IMR-90 (cell line): ENCODE measurements at regions not wholly inside any gene's neighbourhood (a gene's known extent, or its start where the extent isn't known, plus 50 kb on each side); places are given as distances from the start of the nearest gene placed in this dataset.
A peak's percentile ranks its signal among the peaks of the same experiment; 100 is the strongest.

ENCODE experiments used
- ATAC-seq: fragments of 200-7000 bp; cut with Tn5 transposase; 2 replicates; pipeline ENCODE4 v1.9.1; 2020; ENCODE audit warnings: low read depth, mild to moderate bottlenecking, moderate library complexity
- BruUV-seq: library from RNA; stranded (reverse); fragments of 400-500 nt; replicated peaks from 2 replicates; lab custom pipeline; 2021; lab: Mats Ljungman, UMichigan
- CTCF ChIA-PET: fragments of 300-600 bp; formaldehyde crosslinking; extraction: SDS; loops from one replicate; lab custom pipeline; 2021; ENCODE audit warnings: antibody characterized with exemption; lab: Yijun Ruan, JAX
- POLR2A ChIA-PET: fragments of 300-600 bp; sonication (Branson Sonifier 250); formaldehyde crosslinking; loops from one replicate; lab custom pipeline; 2022; ENCODE audit warnings: antibody characterized with exemption; ENCODE audit not compliant: unreplicated experiment; lab: Charles Lee
- DNase-seq: peaks from one replicate; pipeline ENCODE4 v3.0.0; 2013
- H2AFZ ChIP-seq: replicated peaks from 2 replicates; pipeline ENCODE3; 2013; ENCODE audit warnings: low read length, mild to moderate bottlenecking; ENCODE audit not compliant: poor library complexity
- H2AK5ac ChIP-seq: 2 replicates; pipeline ENCODE4 v1.6.1; 2013; ENCODE audit warnings: low read depth, low read length, inconsistent platforms
- H2AK9ac ChIP-seq: replicated peaks from 2 replicates; pipeline ENCODE3; 2013; ENCODE audit warnings: mild to moderate bottlenecking, low read depth, low read length, moderate library complexity; ENCODE audit not compliant: poor library complexity
- H2BK120ac ChIP-seq: 2 replicates; pipeline ENCODE4 v1.6.1; 2013; ENCODE audit warnings: low read depth, low read length, inconsistent platforms
- H2BK15ac ChIP-seq: 3 replicates; pipeline ENCODE4 v1.6.1; 2013; ENCODE audit warnings: low read depth, low read length, inconsistent platforms
- H2BK20ac ChIP-seq: 2 replicates; pipeline ENCODE4 v1.6.1; 2013; ENCODE audit warnings: low read depth, mild to moderate bottlenecking, inconsistent platforms, low read length, moderate library complexity
- H2BK5ac ChIP-seq: 2 replicates; pipeline ENCODE4 v1.6.1; 2013; ENCODE audit warnings: mild to moderate bottlenecking, low read depth, low read length, inconsistent platforms; ENCODE audit not compliant: poor library complexity, severe bottlenecking
- H3K14ac ChIP-seq: replicated peaks from 2 replicates; pipeline ENCODE4 v1.6.1; 2013; ENCODE audit warnings: low read depth, low read length, inconsistent platforms
- H3K18ac ChIP-seq: 2 replicates; pipeline ENCODE4 v1.6.1; 2013; ENCODE audit warnings: low read depth, low read length, control low read depth
- H3K23ac ChIP-seq: 2 replicates; pipeline ENCODE4 v1.6.1; 2013; ENCODE audit warnings: low read depth, low read length, inconsistent platforms
- H3K27ac ChIP-seq: 2 replicates; pipeline ENCODE4 v1.5.1; 2013; ENCODE audit warnings: mild to moderate bottlenecking, control low read depth, low read length; ENCODE audit not compliant: insufficient read depth
- H3K27me3 ChIP-seq: 2 replicates; pipeline ENCODE4 v1.6.1; 2013; ENCODE audit warnings: low read length; ENCODE audit not compliant: control insufficient read depth, insufficient read depth
- H3K36me3 ChIP-seq: 2 replicates; pipeline ENCODE4 v1.6.1; 2013; ENCODE audit warnings: low read length, mixed read lengths; ENCODE audit not compliant: control insufficient read depth, insufficient read depth
- H3K4ac ChIP-seq: 2 replicates; pipeline ENCODE4 v1.6.1; 2013; ENCODE audit warnings: low read depth, low read length, inconsistent platforms
- H3K4me1 ChIP-seq: 2 replicates; pipeline ENCODE4 v1.6.1; 2013; ENCODE audit warnings: low read length, mixed read lengths; ENCODE audit not compliant: control insufficient read depth, insufficient read depth
- H3K4me2 ChIP-seq: 2 replicates; pipeline ENCODE4 v1.6.1; 2013; ENCODE audit warnings: low read depth, mild to moderate bottlenecking, control low read depth, low read length, moderate library complexity
- H3K4me3 ChIP-seq: 2 replicates; pipeline ENCODE4 v1.5.1; 2013; ENCODE audit warnings: low read depth, mild to moderate bottlenecking, control low read depth, low read length, moderate library complexity; ENCODE audit not compliant: insufficient read depth
- H3K56ac ChIP-seq: 2 replicates; pipeline ENCODE4 v1.6.1; 2013; ENCODE audit warnings: low read length, inconsistent platforms; ENCODE audit not compliant: insufficient read depth; ENCODE audit errors: extremely low read depth
- H3K79me1 ChIP-seq, 2 experiments: 2 replicates each; pipeline ENCODE4 v1.6.1; 2013; ENCODE audit warnings: low read length in 2 of 2, inconsistent platforms in 1 of 2, low read depth in 1 of 2
- H3K9ac ChIP-seq: 2 replicates; pipeline ENCODE4 v1.6.1; 2013; ENCODE audit warnings: low read depth, low read length, control low read depth
- H3K9me1 ChIP-seq: 2 replicates; pipeline ENCODE4 v1.6.1; 2013; ENCODE audit warnings: low read length, inconsistent platforms; ENCODE audit not compliant: insufficient read depth
- H3K9me3 ChIP-seq: 2 replicates; pipeline ENCODE4 v1.6.1; 2013; ENCODE audit warnings: low read length; ENCODE audit not compliant: control insufficient read depth, insufficient read depth
- H4K20me1 ChIP-seq: 2 replicates; pipeline ENCODE4 v1.6.1; 2013; ENCODE audit warnings: low read length, inconsistent platforms; ENCODE audit not compliant: insufficient read depth
- H4K5ac ChIP-seq: 2 replicates; pipeline ENCODE4 v1.6.1; 2013; ENCODE audit warnings: mild to moderate bottlenecking, low read depth, low read length, control low read depth
- H4K8ac ChIP-seq, 2 experiments: 2 replicates each; pipeline ENCODE4 v1.6.1; 2013; ENCODE audit warnings: low read depth in 2 of 2, low read length in 2 of 2, control low read depth in 1 of 2, inconsistent platforms in 1 of 2
- H4K91ac ChIP-seq: 2 replicates; pipeline ENCODE4 v1.6.1; 2013; ENCODE audit warnings: low read depth, low read length, inconsistent platforms; ENCODE audit not compliant: insufficient read depth
- MAFK ChIP-seq: IDR thresholded peaks from 2 replicates; pipeline ENCODE4 v1.6.1; 2012; ENCODE audit warnings: low read depth, low read length, improper control_type of control experiment
- MAZ ChIP-seq: IDR thresholded peaks from 2 replicates; pipeline ENCODE4 v1.6.1; 2012; ENCODE audit warnings: low read depth, mild to moderate bottlenecking, low read length, improper control_type of control experiment, moderate library complexity, borderline replicate concordance
- WGBS, 2 experiments: methylation state at CpG; one replicate each; pipeline versions ENCODE4 v1.1.5 to v1.1.7; 2013; ENCODE audit warnings: missing lambda C conversion rate in 2 of 2; ENCODE audit not compliant: insufficient read length in 1 of 2; ENCODE audit errors: extremely low coverage in 2 of 2; 5-methylcytosine and 5-hydroxymethylcytosine counted together
- dilution Hi-C: fragments of 300-500 bp; cut with HindIII; formaldehyde crosslinking; loops from one replicate; pipeline ENCODE4 v1.14.3; 2018; ENCODE audit warnings: low sequenced_read_pairs; ENCODE audit not compliant: unreplicated experiment
- in situ Hi-C: fragments of 300-500 bp; cut with MboI; formaldehyde crosslinking; loops from 3 replicates; pipeline ENCODE4 v1.14.3; 2019; ENCODE audit warnings: low sequenced_read_pairs, inconsistent platforms, mixed read lengths
- intact Hi-C: fragments of 100-400 bp; cut with micrococcal nuclease; formaldehyde crosslinking; loops from 2 replicates; pipeline ENCODE4 v1.10.0; 2022

DNA sequence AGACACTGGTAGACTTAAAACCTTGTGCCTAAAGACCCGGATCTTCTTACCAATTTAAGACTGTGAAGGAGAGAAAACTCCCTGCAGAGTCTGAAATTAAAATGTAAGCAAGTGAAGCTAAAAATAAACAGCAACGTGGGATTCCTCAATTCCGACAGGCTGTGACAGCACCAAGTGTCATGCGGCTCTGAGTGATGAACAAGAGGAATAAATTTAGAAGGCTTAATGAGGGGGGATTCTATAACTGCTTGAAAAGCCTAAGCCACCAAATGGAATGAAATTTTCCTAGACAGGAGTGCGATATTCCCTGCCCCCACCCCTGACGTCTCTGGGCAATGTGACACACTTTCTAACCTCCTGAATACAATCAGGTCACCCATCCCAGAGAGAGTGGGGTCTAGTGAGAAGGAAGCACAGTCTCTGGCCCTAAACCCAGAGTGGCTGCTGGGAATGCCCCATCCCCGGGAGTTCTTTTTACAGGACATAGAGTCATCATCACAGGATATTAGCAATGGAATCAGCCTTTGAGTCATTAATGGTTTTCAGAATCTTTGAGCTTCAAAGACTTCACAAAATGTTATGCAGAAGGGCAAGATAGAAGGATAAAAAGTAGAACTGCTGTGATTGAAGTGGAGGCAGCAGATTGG lies 114.3 kb downstream of the EDEM1 start:
- no peak overlapping the region for H2AFZ ChIP-seq
- H3K79me1 ChIP-seq = no peaks in the 10 kb centered on the region
- no peak overlapping the region for H3K56ac ChIP-seq
- no TSS peak for BruUV-seq
- H3K4me1 ChIP-seq = no peaks in the 10 kb centered on the region
- intact Hi-C loops (no loop called here), in situ Hi-C loops (no loop called here), dilution Hi-C loops (no loop called here)
- CTCF ChIA-PET = no interaction called here
- no peaks in the 10 kb centered on the region for H3K9me1 ChIP-seq
- no peak overlapping the region for H2AK5ac ChIP-seq
- H2AK9ac ChIP-seq = no peak overlapping the region
- no peak overlapping the region for H3K4me2 ChIP-seq
- no peak overlapping the region for H3K14ac ChIP-seq
- H3K4ac ChIP-seq = no peak overlapping the region
- H4K8ac ChIP-seq = no peak overlapping the region
- TF ChIP-seq MAFK (no peak), MAZ (no peak)
- H4K91ac ChIP-seq = no peak overlapping the region
- no peak overlapping the region for H3K4me3 ChIP-seq
- H3K9ac ChIP-seq = no peak overlapping the region
- H2BK20ac ChIP-seq = no peak overlapping the region
- no peak overlapping the region for H3K27ac ChIP-seq
- no peaks in the 10 kb centered on the region for H3K36me3 ChIP-seq
- H4K5ac ChIP-seq = no peak overlapping the region
- no CpG with 5 or more reads among the region's 7 CpGs for WGBS, 2 experiments
- ATAC-seq = no peak
- peak overlapping the region; percentile 47 for H2BK5ac ChIP-seq
- no peak overlapping the region for H3K23ac ChIP-seq
- no peak overlapping the region for H2BK15ac ChIP-seq
- no peaks in the 10 kb centered on the region for H3K27me3 ChIP-seq
- no peak overlapping the region for H2BK120ac ChIP-seq
- peak; percentile 19 for DNase-seq
- H4K20me1 ChIP-seq = no peaks in the 10 kb centered on the region
- H3K9me3 ChIP-seq = no peaks in the 10 kb centered on the region
- no peak overlapping the region; the same call in 1 of the 2 replicates for H3K18ac ChIP-seq
- POLR2A ChIA-PET = no interaction called here
